ENCODE measurements at regions not wholly inside any gene's neighbourhood (a gene's known extent, or its start where the extent isn't known, plus 50 kb on each side); places are given as distances from the start of the nearest gene placed in this dataset.

- DNase-seq (ENCODE audit: low read depth in 2 of 2), result no peak
Measured at GRCh38 chr10:78269060-78269459, 235.4 kb downstream of the RPS24 start.

GRCh38 chr10:78272329-78272728, 238.7 kb downstream of the RPS24 start:
- DNase-seq (ENCODE audit: low read depth in 2 of 2), result no peak

GRCh38 chr10:78274491-78274890, 240.8 kb downstream of the RPS24 start:
- no peak for DNase-seq (ENCODE audit: low read depth in 2 of 2)

- DNase-seq (ENCODE audit: low read depth in 2 of 2), result no peak
Measured at GRCh38 chr10:78276139-78276538, 242.5 kb downstream of the RPS24 start.

GRCh38 chr10:78277314-78278057, 243.8 kb downstream of the RPS24 start:
- no peak for DNase-seq (ENCODE audit: low read depth in 2 of 2)

- DNase-seq (ENCODE audit: low read depth in 2 of 2), result no peak
Measured at GRCh38 chr10:78278058-78278404, 244.4 kb downstream of the RPS24 start.

- DNase-seq (ENCODE audit: low read depth in 2 of 2), result no peak
Measured at GRCh38 chr10:78279756-78280155, 246.1 kb downstream of the RPS24 start.

GRCh38 chr10:78280604-78281003, 246.9 kb downstream of the RPS24 start:
- DNase-seq (ENCODE audit: low read depth in 2 of 2), result no peak

GRCh38 chr10:78281627-78282026, 248.0 kb downstream of the RPS24 start:
- DNase-seq (ENCODE audit: low read depth in 2 of 2), result no peak

- no peak for DNase-seq (ENCODE audit: low read depth in 2 of 2)
Measured at GRCh38 chr10:78283069-78283682, 249.5 kb downstream of the RPS24 start.

- DNase-seq (ENCODE audit: low read depth in 2 of 2), result no peak
Measured at GRCh38 chr10:78284381-78284780, 250.7 kb downstream of the RPS24 start.

GRCh38 chr10:78285226-78285625, 251.6 kb downstream of the RPS24 start:
- DNase-seq (ENCODE audit: low read depth in 2 of 2), result no peak

- DNase-seq (ENCODE audit: low read depth in 2 of 2), result no peak
Measured at GRCh38 chr10:78286186-78286585, 252.5 kb downstream of the RPS24 start.

GRCh38 chr10:78286668-78287067, 253.0 kb downstream of the RPS24 start:
- no peak for DNase-seq (ENCODE audit: low read depth in 2 of 2)

- no peak for DNase-seq (ENCODE audit: low read depth in 2 of 2)
Measured at GRCh38 chr10:78287618-78288017, 254.0 kb downstream of the RPS24 start.

- no peak for DNase-seq (ENCODE audit: low read depth in 2 of 2)
Measured at GRCh38 chr10:78288663-78289062, 255.0 kb downstream of the RPS24 start.

- no peak for DNase-seq (ENCODE audit: low read depth in 2 of 2)
Measured at GRCh38 chr10:78290131-78290750, 256.6 kb downstream of the RPS24 start.

GRCh38 chr10:78291722-78292121, 258.1 kb downstream of the RPS24 start:
- DNase-seq (ENCODE audit: low read depth in 2 of 2), result no peak

- DNase-seq (ENCODE audit: low read depth in 2 of 2), result no peak
Measured at GRCh38 chr10:78292250-78292981, 258.8 kb downstream of the RPS24 start.

- DNase-seq (ENCODE audit: low read depth in 2 of 2), result no peak
Measured at GRCh38 chr10:78292982-78293865, 259.6 kb downstream of the RPS24 start.

GRCh38 chr10:78295242-78295641, 261.6 kb downstream of the RPS24 start:
- DNase-seq (ENCODE audit: low read depth in 2 of 2), result no peak

- DNase-seq (ENCODE audit: low read depth in 2 of 2), result no peak
Measured at GRCh38 chr10:78296785-78297184, 263.1 kb downstream of the RPS24 start.
